ENCODE measurements at regions not wholly inside any gene's neighbourhood (a gene's known extent, or its start where the extent isn't known, plus 50 kb on each side); places are given as distances from the start of the nearest gene placed in this dataset.

- no peak for DNase-seq (ENCODE audit: low read depth in 4 of 4, low spot score in 3 of 4)
These were observed 402.3 kb downstream of the NUAK1 start for GRCh38 chr12:105736498-105736897.

GRCh38 chr12:105738051-105738450 lies 400.7 kb downstream of the NUAK1 start:
- no peak for DNase-seq (ENCODE audit: low read depth in 4 of 4, low spot score in 3 of 4)

GRCh38 chr12:105740369-105740768 lies 398.4 kb downstream of the NUAK1 start:
- no peak for DNase-seq (ENCODE audit: low read depth in 4 of 4, low spot score in 3 of 4)

- no peak for DNase-seq (ENCODE audit: low read depth in 4 of 4, low spot score in 3 of 4)
These were observed 397.6 kb downstream of the NUAK1 start for GRCh38 chr12:105740970-105741725.

GRCh38 chr12:105741786-105742566 lies 396.8 kb downstream of the NUAK1 start:
- no peak for DNase-seq (ENCODE audit: low read depth in 4 of 4, low spot score in 3 of 4)

- no peak for DNase-seq (ENCODE audit: low read depth in 4 of 4, low spot score in 3 of 4)
These were observed 396.2 kb downstream of the NUAK1 start for GRCh38 chr12:105742567-105742874.

- DNase-seq (ENCODE audit: low read depth in 4 of 4, low spot score in 3 of 4): no peak
These were observed 394.2 kb downstream of the NUAK1 start for GRCh38 chr12:105744371-105745058.

- no peak for DNase-seq (ENCODE audit: low read depth in 4 of 4, low spot score in 3 of 4)
These were observed 392.9 kb downstream of the NUAK1 start for GRCh38 chr12:105745811-105746210.

- DNase-seq (ENCODE audit: low read depth in 4 of 4, low spot score in 3 of 4): no peak
These were observed 389.8 kb downstream of the NUAK1 start for GRCh38 chr12:105748806-105749600.

- no peak for DNase-seq (ENCODE audit: low read depth in 4 of 4, low spot score in 3 of 4)
These were observed 388.7 kb downstream of the NUAK1 start for GRCh38 chr12:105750096-105750495.

- DNase-seq (ENCODE audit: low read depth in 4 of 4, low spot score in 3 of 4): no peak
These were observed 384.4 kb downstream of the NUAK1 start for GRCh38 chr12:105754313-105754712.

- DNase-seq (ENCODE audit: low read depth in 4 of 4, low spot score in 3 of 4): no peak
These were observed 381.8 kb downstream of the NUAK1 start for GRCh38 chr12:105756961-105757360.

GRCh38 chr12:105759149-105759548 lies 379.6 kb downstream of the NUAK1 start:
- DNase-seq (ENCODE audit: low read depth in 4 of 4, low spot score in 3 of 4): no peak

GRCh38 chr12:105761075-105761474 lies 377.7 kb downstream of the NUAK1 start:
- DNase-seq (ENCODE audit: low read depth in 4 of 4, low spot score in 3 of 4): no peak

- no peak for DNase-seq (ENCODE audit: low read depth in 4 of 4, low spot score in 3 of 4)
These were observed 374.4 kb downstream of the NUAK1 start for GRCh38 chr12:105764216-105764835.

- no peak for DNase-seq (ENCODE audit: low read depth in 4 of 4, low spot score in 3 of 4)
These were observed 373.4 kb downstream of the NUAK1 start for GRCh38 chr12:105765053-105766014.

GRCh38 chr12:105766029-105766428 lies 372.7 kb downstream of the NUAK1 start:
- no peak for DNase-seq (ENCODE audit: low read depth in 4 of 4, low spot score in 3 of 4)

- DNase-seq (ENCODE audit: low read depth in 4 of 4, low spot score in 3 of 4): no peak
These were observed 369.3 kb downstream of the NUAK1 start for GRCh38 chr12:105769486-105769885.

- no peak for DNase-seq (ENCODE audit: low read depth in 4 of 4, low spot score in 3 of 4)
These were observed 365.3 kb downstream of the NUAK1 start for GRCh38 chr12:105773471-105773870.
